Karpas-422 (cell line): ENCODE measurements at regions not wholly inside any gene's neighbourhood (a gene's known extent, or its start where the extent isn't known, plus 50 kb on each side); places are given as distances from the start of the nearest gene placed in this dataset.
"Not testable (repeated sequence)": the region's sequence is repeated elsewhere in the genome, so short reads cannot be mapped to it uniquely, and the experiment has no call there.

Experiments
- DNase-seq: peaks from one replicate; pipeline ENCODE4 v3.0.0-alpha.2; 2015
- H2AFZ ChIP-seq: fragments of 200-600 bp; sonication (generic); 2 replicates; pipeline ENCODE4 v1.6.1; 2014; ENCODE audit warnings: antibody characterized with exemption, low read length, mixed read lengths
- H3K27ac ChIP-seq: fragments of 200-600 bp; sonication (generic); 2 replicates; pipeline ENCODE4 v1.5.1; 2014; ENCODE audit warnings: mild to moderate bottlenecking, low read length, moderate library complexity
- H3K27me3 ChIP-seq: fragments of 200-600 bp; sonication (generic); 2 replicates; pipeline ENCODE4 v1.6.1; 2014; ENCODE audit warnings: low read length, mixed read lengths
- H3K36me3 ChIP-seq: fragments of 200-600 bp; sonication (generic); 2 replicates; pipeline ENCODE4 v1.6.1; 2014; ENCODE audit warnings: low read length, mixed read lengths; ENCODE audit not compliant: insufficient read depth
- H3K4me1 ChIP-seq: fragments of 200-600 bp; sonication (generic); 2 replicates; pipeline ENCODE4 v1.6.1; 2014; ENCODE audit warnings: mild to moderate bottlenecking, low read length, mixed read lengths
- H3K4me2 ChIP-seq: fragments of 200-600 bp; sonication (generic); 2 replicates; pipeline ENCODE4 v1.6.1; 2014; ENCODE audit warnings: low read length, low read depth, mild to moderate bottlenecking; ENCODE audit not compliant: poor library complexity, severe bottlenecking
- H3K4me3 ChIP-seq: fragments of 200-600 bp; sonication (generic); 2 replicates; pipeline ENCODE4 v1.5.1; 2014; ENCODE audit warnings: mild to moderate bottlenecking, antibody characterized with exemption, low read length, mixed read lengths
- H3K79me2 ChIP-seq: fragments of 200-600 bp; sonication (generic); 2 replicates; pipeline ENCODE4 v1.6.1; 2014; ENCODE audit warnings: mild to moderate bottlenecking, low read length, mixed read lengths
- H3K9ac ChIP-seq: fragments of 200-600 bp; sonication (generic); 2 replicates; pipeline ENCODE4 v1.6.0; 2014; ENCODE audit warnings: low read length
- H3K9me2 ChIP-seq: fragments of 200-600 bp; sonication (generic), shearing (Covaris generic); replicated peaks from 2 replicates; pipeline ENCODE4 v1.6.0; 2014; ENCODE audit warnings: mild to moderate bottlenecking, low read length, moderate library complexity; ENCODE audit not compliant: insufficient read depth
- H3K9me3 ChIP-seq: fragments of 300-700, 200-600 bp; sonication (generic); 2 replicates; pipeline ENCODE4 v1.6.1; 2014; ENCODE audit warnings: low read length, mixed read lengths
- H4K20me1 ChIP-seq: fragments of 200-600 bp; sonication (generic); 2 replicates; pipeline ENCODE4 v1.6.1; 2014; ENCODE audit warnings: mild to moderate bottlenecking, antibody characterized with exemption, low read length, low read depth; ENCODE audit not compliant: insufficient read depth

- Histone ChIP-seq H3K4me2 (no peak overlapping the region), H3K4me3 (no peak overlapping the region), H3K9me2 (no peaks in the 10 kb centered on the region), H3K4me1 (no peaks in the 10 kb centered on the region), H2AFZ (no peak overlapping the region), H4K20me1 (no peaks in the 10 kb centered on the region), H3K36me3 (no peaks in the 10 kb centered on the region), H3K9me3 (peaks cover 62% of the 10 kb centered on the region), H3K9ac (no peak overlapping the region), H3K27me3 (no peaks in the 10 kb centered on the region), H3K79me2 (no peaks in the 10 kb centered on the region), H3K27ac (no peak overlapping the region)
- DNase-seq, result no peak
Observed at GRCh38 chr14:26655128-26655527, 57.3 kb upstream of the NOVA1 start.

GRCh38 chr14:26663506-26663905 is 65.7 kb upstream of the NOVA1 start:
- H3K9me2 ChIP-seq, result no peaks in the 10 kb centered on the region
- DNase-seq, result no peak
- H3K4me1 ChIP-seq, result no peaks in the 10 kb centered on the region
- H3K4me2 ChIP-seq, result no peak overlapping the region
- H3K4me3 ChIP-seq, result no peak overlapping the region
- no peaks in the 10 kb centered on the region for H3K36me3 ChIP-seq
- no peaks in the 10 kb centered on the region for H3K79me2 ChIP-seq
- H2AFZ ChIP-seq, result no peak overlapping the region
- no peaks in the 10 kb centered on the region for H4K20me1 ChIP-seq
- H3K27me3 ChIP-seq, result no peaks in the 10 kb centered on the region
- H3K9ac ChIP-seq, result no peak overlapping the region
- no peak overlapping the region for H3K27ac ChIP-seq
- H3K9me3 ChIP-seq, result peaks cover 70% of the 10 kb centered on the region

- H4K20me1 ChIP-seq, H3K4me1 ChIP-seq, DNase-seq, H3K27ac ChIP-seq, H3K27me3 ChIP-seq, H3K9me2 ChIP-seq, H3K4me2 ChIP-seq, H3K36me3 ChIP-seq, H3K9ac ChIP-seq, H2AFZ ChIP-seq, H3K79me2 ChIP-seq, H3K4me3 ChIP-seq: not testable (repeated sequence)
- peaks cover 31% of the 10 kb centered on the region for H3K9me3 ChIP-seq
Observed at GRCh38 chr14:26678732-26679420, 81.0 kb upstream of the NOVA1 start.

DNA sequence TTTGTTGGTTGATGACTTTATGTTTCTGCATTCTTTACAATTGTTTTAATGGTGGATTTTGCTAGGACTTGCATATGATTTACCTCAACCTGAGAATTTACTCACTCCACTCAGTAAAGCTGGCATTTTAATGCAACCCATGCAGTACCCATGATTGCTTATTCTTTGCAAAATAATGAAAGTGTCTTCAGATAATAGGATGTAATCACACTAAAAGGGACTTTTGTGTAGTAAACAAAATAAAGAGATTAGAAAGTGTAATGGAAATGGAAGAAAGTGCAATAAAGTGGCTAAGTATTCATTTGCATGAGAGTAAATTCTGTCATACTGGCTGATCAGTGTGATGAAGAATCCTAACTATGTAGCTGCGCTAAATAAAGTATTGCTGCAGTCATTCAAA is 87.6 kb upstream of the NOVA1 start:
- H3K4me1 ChIP-seq, result no peaks in the 10 kb centered on the region
- H3K27ac ChIP-seq, result no peak overlapping the region
- no peaks in the 10 kb centered on the region for H3K79me2 ChIP-seq
- no peaks in the 10 kb centered on the region for H3K27me3 ChIP-seq
- H3K4me3 ChIP-seq, result no peak overlapping the region
- no peaks in the 10 kb centered on the region for H4K20me1 ChIP-seq
- H3K9me2 ChIP-seq, result no peaks in the 10 kb centered on the region
- peaks cover 60% of the 10 kb centered on the region for H3K9me3 ChIP-seq
- no peaks in the 10 kb centered on the region for H3K36me3 ChIP-seq
- H3K4me2 ChIP-seq, result no peak overlapping the region
- no peak overlapping the region for H3K9ac ChIP-seq
- no peak overlapping the region for H2AFZ ChIP-seq
- no peak for DNase-seq

DNA sequence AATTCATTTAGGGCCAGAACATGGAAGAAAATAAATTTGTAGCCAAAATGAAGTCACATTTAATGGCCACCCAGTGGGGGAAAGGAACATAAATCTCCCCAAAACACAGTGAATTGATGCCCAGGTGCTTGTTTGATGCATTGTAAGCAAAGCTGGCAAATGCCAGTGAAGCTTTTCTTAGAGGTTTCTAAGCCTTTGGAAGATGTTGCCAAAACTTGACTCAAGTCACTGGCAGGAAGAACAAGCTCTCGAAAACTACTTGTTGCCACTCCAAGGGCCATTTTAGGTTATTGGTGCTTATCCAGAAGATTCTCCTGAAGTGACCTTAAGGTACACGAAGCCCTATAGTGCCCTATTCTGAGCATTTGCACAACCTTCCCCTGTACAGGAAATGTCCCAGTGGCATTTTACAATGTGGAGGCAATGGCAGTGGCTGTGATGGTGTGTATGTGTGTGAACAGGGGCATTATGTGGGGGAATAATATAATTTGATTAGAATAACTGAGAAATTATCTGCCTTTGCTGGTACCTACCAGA is 89.5 kb upstream of the NOVA1 start:
- H3K79me2 ChIP-seq, result no peaks in the 10 kb centered on the region
- DNase-seq, result no peak

GRCh38 chr14:26694521-26694920 is 96.7 kb upstream of the NOVA1 start:
- no peaks in the 10 kb centered on the region for H3K79me2 ChIP-seq
- H3K9ac ChIP-seq, result no peak overlapping the region
- no peak overlapping the region for H2AFZ ChIP-seq
- H3K4me1 ChIP-seq, result no peaks in the 10 kb centered on the region
- H3K9me3 ChIP-seq, result peaks cover 72% of the 10 kb centered on the region
- H3K4me3 ChIP-seq, result no peak overlapping the region
- H3K27me3 ChIP-seq, result no peaks in the 10 kb centered on the region
- H3K9me2 ChIP-seq, result no peaks in the 10 kb centered on the region
- no peaks in the 10 kb centered on the region for H3K36me3 ChIP-seq
- H3K4me2 ChIP-seq, result no peak overlapping the region
- H3K27ac ChIP-seq, result no peak overlapping the region
- no peaks in the 10 kb centered on the region for H4K20me1 ChIP-seq
- DNase-seq, result peak; percentile 58

More for the DNA sequence above, 89.5 kb upstream of the NOVA1 start:
- no peaks in the 10 kb centered on the region for H3K27me3 ChIP-seq
- no peak overlapping the region for H3K27ac ChIP-seq
- no peaks in the 10 kb centered on the region for H3K9me2 ChIP-seq
- no peak overlapping the region for H3K4me2 ChIP-seq
- H4K20me1 ChIP-seq, result no peaks in the 10 kb centered on the region
- H3K36me3 ChIP-seq, result no peaks in the 10 kb centered on the region
- H3K9ac ChIP-seq, result no peak overlapping the region
- H2AFZ ChIP-seq, result no peak overlapping the region
- H3K4me1 ChIP-seq, result no peaks in the 10 kb centered on the region
- H3K4me3 ChIP-seq, result no peak overlapping the region
- H3K9me3 ChIP-seq, result peaks cover 66% of the 10 kb centered on the region

- Histone ChIP-seq H3K4me2 (no peak overlapping the region), H2AFZ (no peak overlapping the region), H3K4me1 (no peaks in the 10 kb centered on the region), H3K9ac (no peak overlapping the region), H3K36me3 (no peaks in the 10 kb centered on the region), H3K4me3 (no peak overlapping the region), H3K9me3 (peaks cover 73% of the 10 kb centered on the region), H3K27me3 (no peaks in the 10 kb centered on the region), H4K20me1 (no peaks in the 10 kb centered on the region), H3K9me2 (no peaks in the 10 kb centered on the region), H3K79me2 (no peaks in the 10 kb centered on the region), H3K27ac (no peak overlapping the region)
- no peak for DNase-seq
Observed at GRCh38 chr14:26702721-26703230, 104.9 kb upstream of the NOVA1 start.

DNA sequence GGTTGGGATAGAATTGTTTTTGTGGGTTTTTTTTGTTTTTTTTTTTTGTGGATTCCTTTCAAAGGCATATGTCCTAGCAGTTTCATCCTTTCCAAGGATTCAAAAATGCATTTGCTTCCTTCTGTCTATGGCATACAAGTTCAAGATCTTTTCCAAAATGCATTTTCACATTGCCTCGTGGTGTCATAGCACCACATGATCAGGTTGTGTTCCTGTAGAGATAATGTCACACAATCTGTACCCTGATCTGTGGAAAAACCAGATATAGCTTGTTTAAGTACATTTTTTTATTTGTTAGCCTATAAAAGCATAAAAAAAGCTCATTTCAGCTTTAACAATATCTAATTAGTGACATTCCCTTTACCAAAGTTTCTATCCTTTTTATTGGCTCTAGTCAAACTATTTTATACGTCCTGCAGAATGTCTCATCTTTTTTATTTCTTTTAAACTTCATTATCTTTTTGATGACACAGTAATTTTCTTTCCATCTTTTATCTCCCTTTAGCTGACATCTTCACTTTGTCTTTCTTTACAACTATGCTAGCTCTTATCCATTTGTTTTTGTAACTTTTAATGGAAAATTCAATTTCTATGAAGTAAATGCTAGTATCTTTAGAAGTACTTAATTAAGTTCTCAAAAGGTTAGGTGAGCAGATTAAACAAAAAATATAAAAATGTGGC is 106.0 kb upstream of the NOVA1 start:
- Histone ChIP-seq H3K27ac (no peak overlapping the region), H2AFZ (no peak overlapping the region), H4K20me1 (no peaks in the 10 kb centered on the region), H3K79me2 (no peaks in the 10 kb centered on the region), H3K4me3 (no peak overlapping the region), H3K9ac (no peak overlapping the region), H3K9me2 (no peaks in the 10 kb centered on the region), H3K9me3 (peaks cover 74% of the 10 kb centered on the region), H3K36me3 (no peaks in the 10 kb centered on the region), H3K4me2 (no peak overlapping the region), H3K4me1 (no peaks in the 10 kb centered on the region), H3K27me3 (no peaks in the 10 kb centered on the region)
- DNase-seq, result no peak
